ENCODE measurements at regions not wholly inside any gene's neighbourhood (a gene's known extent, or its start where the extent isn't known, plus 50 kb on each side); places are given as distances from the start of the nearest gene placed in this dataset.

DNA sequence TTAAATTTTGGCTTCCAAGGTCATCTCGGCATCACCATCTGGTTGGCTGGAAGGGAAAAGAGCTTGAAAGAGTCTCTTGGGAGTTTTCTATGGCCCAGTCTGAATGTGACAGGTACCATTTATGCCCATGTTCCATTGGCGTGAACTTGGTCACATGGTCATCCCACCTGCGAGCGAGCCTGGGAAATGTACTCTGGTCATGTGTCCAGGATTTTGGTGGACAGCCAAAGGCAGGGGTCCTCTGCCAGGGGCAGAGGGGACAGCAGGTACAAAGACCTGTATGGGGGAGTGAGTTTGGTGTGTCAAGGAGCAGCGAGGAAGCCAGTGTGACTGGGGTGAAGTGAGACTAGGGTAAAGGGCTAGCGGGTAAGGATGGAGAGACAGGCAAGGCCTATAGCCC is 112.6 kb downstream of the CDC5L start:
- DNase-seq, result no peak

- DNase-seq, result no peak
Measured at GRCh38 chr6:44503471-44503870, 116.0 kb downstream of the CDC5L start.

- DNase-seq, result no peak
Measured at GRCh38 chr6:44504301-44504791, 116.8 kb downstream of the CDC5L start.

- DNase-seq, result no peak
Measured at GRCh38 chr6:44505751-44506150, 118.2 kb downstream of the CDC5L start.

GRCh38 chr6:44507014-44507413 is 119.5 kb downstream of the CDC5L start:
- no peak for DNase-seq

- no peak for DNase-seq
Measured at GRCh38 chr6:44508646-44509045, 121.1 kb downstream of the CDC5L start.

DNA sequence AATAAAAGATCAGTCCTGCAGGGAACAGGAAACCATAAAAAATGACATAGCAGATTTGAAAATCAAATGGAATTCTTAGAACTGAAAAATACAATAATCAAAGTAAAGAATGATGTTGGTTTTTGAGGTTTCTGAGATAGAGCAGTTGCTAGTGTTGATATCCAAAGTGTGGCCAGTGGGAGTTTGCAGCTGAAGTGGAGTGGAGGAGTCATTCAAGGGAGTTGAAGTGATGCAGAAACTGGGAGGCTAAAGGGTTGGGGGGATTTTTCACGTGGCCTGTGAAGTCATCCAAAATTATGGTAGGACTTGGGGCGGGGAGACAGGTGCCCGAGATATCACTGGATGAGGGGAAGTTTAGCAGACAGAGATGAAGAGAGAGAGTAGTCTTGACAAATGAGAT is 123.6 kb downstream of the CDC5L start:
- no peak for DNase-seq

- DNase-seq, result no peak
Measured at GRCh38 chr6:44512868-44513741, 125.6 kb downstream of the CDC5L start.

GRCh38 chr6:44514085-44514484 is 126.6 kb downstream of the CDC5L start:
- no peak for DNase-seq

DNA sequence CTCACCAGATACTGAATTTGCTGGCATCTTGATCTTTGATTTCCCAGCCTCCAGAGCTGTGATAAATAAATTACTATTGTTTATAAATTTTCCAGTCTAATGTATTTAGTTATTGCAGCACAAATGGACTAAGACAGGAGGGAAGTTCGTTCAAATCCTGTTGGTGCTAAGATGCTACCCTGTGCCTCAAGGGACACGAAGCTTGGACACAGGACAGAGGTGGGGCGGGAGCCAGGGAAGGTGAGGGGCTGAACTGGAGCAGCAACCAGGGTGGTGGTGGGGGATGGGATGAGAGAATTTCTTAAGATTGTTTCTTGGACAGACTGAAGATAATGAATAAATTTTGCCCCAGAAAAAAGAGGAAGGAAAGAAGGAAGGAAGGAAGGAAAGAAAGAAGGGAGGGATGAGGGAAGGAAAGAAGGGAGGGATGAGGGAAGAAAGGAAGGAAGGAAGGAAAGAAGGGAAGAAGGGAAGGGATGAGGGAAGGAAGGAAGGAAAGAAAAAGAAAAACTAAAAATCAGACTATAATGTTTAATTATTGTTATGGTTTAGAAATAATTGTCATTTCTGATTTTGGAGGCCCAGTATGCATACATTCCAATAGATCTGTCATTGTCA is 127.2 kb downstream of the CDC5L start:
- no peak for DNase-seq

GRCh38 chr6:44522871-44523270 is 135.4 kb downstream of the CDC5L start:
- no peak for DNase-seq

DNA sequence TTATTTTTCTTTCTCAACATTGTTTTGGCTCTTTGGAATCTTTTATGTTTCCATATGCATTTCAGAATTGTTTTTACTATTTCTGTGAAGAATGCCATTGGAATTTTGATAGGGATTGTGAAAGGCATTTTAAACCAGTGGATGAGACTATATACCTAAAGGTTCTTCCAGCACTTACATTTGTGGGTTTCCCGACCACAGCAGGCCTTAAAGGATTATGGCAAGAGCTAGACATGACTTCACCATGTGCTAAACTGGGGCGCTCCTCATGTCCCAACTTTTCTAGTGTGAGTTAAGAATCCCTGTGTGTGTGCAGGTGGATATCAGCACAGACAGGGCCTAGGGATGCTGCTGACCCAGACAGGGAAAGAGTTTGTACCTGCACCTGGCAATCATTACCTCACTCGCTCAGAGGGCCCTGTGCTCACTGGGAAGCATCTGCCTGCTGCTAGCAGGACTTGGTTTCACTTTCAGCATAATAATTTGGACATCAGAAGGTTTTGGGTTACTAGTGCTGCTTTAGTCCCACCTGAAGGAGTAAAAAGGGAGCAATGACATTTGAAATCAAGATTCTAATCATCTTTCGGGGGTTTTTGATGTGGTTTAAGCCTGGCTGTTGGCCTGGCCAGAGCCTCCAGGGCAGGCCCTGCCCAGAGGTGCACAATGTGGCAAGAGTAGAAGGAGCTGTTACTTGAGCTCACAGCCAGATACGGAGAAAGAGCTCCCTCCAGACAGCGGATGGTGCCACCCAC is 137.1 kb downstream of the CDC5L start:
- no peak for DNase-seq

DNA sequence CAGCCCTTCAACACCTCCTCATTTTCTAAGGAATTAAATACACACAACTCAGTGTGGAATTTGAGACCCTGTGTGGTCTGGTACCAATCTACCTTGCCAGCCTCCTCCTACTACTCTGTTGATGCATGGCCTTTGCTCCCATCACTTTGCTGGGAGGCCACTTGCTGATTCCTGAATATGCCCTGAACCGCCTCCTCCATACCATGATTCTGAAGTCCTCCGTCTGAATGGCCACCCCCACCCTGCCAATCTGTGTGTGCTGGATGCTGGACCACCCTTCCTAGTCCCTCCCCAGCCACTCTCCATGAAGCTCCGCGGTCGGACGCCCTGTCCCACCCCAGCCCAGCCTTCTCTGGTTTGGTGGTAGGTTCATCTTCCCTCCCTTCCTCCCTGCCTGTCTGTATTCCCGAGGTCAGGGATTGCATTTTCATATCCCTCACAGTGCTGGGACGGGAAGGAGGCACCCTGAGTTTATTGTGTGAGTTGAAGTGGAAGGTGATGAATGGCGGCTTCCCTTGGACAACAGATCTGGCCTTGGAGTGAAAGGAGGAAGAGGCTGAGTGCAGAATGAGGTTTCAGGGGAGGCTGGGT is 138.3 kb downstream of the CDC5L start:
- no peak for DNase-seq

DNA sequence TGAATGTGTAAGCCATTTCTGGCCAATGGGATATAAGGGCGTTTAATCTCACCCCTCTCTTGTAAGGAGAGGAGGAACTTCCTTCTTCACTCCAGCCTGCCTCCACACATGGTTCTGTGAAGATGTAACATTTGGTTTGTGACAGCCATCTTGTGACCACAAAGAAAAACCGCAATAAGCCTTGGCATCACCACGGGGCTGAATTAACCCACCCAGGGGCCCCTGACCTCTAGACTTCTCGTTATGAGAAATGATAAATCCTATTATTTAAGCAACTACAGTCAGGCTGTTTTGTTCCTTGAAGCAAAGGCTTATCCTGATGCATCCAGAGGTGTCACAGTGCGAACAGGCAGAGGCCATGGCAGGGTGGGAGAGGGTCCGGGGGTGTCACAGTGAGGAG is 139.7 kb downstream of the CDC5L start:
- DNase-seq, result no peak

- DNase-seq, result no peak
Measured at GRCh38 chr6:44527583-44528369, 140.3 kb downstream of the CDC5L start.

- DNase-seq, result no peak
Measured at GRCh38 chr6:44528370-44528644, 140.8 kb downstream of the CDC5L start.

GRCh38 chr6:44528716-44529115 is 141.2 kb downstream of the CDC5L start:
- no peak for DNase-seq

DNA sequence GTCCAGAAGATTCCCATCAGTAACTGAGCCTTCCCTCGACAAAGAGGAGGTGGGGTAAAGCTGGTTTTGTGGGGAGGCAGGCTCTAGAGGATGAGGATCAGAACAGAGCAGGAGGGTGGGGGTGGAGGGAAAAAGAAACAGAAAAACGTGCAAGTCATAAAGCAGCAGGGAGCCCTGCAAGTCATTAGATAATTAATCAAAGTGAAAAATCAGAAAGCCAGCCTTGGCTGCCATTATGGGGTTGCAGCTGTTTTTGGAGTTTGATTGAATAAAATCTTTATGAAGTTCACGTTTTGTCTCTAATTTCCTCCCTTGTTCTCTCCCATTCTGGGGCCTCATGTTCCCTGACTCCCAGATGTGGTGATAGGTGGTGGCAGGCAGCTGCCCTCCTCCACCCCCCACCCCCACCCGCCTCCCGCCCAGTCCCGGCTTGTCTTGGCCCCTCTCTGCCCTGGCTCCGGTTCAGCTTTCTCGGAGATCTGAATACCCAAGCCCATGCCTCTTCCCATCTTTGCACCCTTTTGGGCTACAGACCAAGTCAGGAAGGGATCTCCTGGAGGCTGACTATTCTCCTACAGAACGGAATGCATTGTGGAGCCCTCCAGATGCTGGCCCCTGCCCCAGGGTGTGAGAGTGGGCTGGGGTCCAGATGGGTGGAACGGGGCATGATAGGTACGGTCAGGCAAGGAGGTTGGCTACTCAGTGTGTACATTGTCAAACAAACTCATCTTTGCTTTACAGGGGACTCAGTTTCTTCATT is 141.8 kb downstream of the CDC5L start:
- no peak for DNase-seq

DNA sequence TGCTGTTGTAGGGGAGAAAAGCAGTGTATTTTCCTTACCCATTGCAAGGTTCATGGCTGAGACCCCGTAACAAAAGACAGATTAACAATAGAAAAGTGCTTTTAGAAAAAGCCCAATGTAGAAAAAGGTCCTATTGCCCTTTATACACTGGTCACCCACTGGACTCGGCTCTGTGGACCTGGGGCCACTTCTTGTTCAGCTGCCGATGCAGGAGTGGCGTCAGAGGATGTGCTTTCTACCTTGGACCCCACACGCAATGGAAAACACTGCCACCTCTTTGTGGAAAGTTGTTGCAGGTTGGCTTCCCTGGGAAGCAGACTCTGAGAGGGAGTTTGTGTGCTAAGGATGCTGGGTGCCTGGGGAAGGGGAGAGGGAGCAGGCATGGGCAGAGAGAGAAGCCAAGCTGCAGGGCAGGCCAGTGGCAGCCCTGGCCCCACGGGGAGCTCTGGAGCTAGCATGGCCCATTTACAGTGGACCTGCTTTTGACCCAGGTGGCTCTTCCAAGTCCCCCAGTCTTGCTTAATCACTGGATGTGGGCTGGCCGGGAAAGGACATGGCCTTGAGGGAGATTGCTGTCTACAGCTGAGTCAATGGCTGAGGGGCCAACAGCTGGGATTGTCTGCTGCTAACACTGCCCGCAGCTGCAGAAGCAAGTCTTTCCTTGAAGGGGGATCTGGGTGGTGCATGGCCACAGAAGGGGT is 142.9 kb downstream of the CDC5L start:
- no peak for DNase-seq

DNA sequence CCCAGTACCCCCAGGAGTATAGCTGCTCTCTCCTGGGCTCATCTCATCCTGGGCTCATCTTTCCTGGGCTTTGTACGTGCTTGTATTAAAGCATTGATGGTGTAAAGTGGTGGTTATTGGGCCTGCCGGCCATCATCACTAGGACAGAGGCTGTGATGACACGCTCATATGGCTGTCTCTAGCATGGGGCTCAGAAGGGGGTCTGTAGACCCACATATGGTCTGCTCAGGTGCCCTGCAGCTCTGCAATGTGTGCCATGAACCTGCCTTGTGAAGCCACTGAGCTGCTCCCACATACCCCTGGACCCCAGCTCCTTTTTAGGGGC is 143.4 kb downstream of the CDC5L start:
- no peak for DNase-seq

- DNase-seq, result no peak
Measured at GRCh38 chr6:44531442-44532015, 144.0 kb downstream of the CDC5L start.

Data from stimulated activated CD4-positive, alpha-beta T cell treated with anti-CD3 and anti-CD28 coated beads, Interleukin-4, amount 100 ng/mL, for 4 hours (primary cell).